Jurkat, Clone E6-1 (cell line): ENCODE measurements at regions not wholly inside any gene's neighbourhood (a gene's known extent, or its start where the extent isn't known, plus 50 kb on each side); places are given as distances from the start of the nearest gene placed in this dataset.

Experiments
- DNase-seq: peaks from one replicate; pipeline ENCODE4 v3.0.0-alpha.2; 2011; ENCODE audit warnings: low read depth, low spot score
- H3K4me3 ChIP-seq: 2 replicates; pipeline ENCODE4 v1.5.1; 2011; ENCODE audit warnings: mild to moderate bottlenecking, low read length, control low read depth, moderate library complexity

GRCh38 chr7:113825832-113826231 lies 93.0 kb downstream of the PPP1R3A start:
- no peak for DNase-seq
- H3K4me3 ChIP-seq = no peak overlapping the region

GRCh38 chr7:113824117-113824823 lies 94.5 kb downstream of the PPP1R3A start:
- H3K4me3 ChIP-seq = no peak overlapping the region
- no peak for DNase-seq

GRCh38 chr7:113819474-113819873 lies 99.3 kb downstream of the PPP1R3A start:
- no peak for DNase-seq
- H3K4me3 ChIP-seq = no peak overlapping the region

- no peak overlapping the region for H3K4me3 ChIP-seq
- no peak for DNase-seq
These were observed 102.2 kb downstream of the PPP1R3A start for GRCh38 chr7:113816639-113817038.

- no peak for DNase-seq
- H3K4me3 ChIP-seq = no peak overlapping the region
These were observed 105.3 kb downstream of the PPP1R3A start for GRCh38 chr7:113813471-113813870.

GRCh38 chr7:113812591-113813255 lies 106.1 kb downstream of the PPP1R3A start:
- H3K4me3 ChIP-seq = no peak overlapping the region
- DNase-seq = no peak

GRCh38 chr7:113810080-113810744 lies 108.6 kb downstream of the PPP1R3A start:
- DNase-seq = no peak
- H3K4me3 ChIP-seq = no peak overlapping the region

- DNase-seq = no peak
- no peak overlapping the region for H3K4me3 ChIP-seq
These were observed 109.2 kb downstream of the PPP1R3A start for GRCh38 chr7:113809581-113809980.

GRCh38 chr7:113806633-113807327 lies 112.0 kb downstream of the PPP1R3A start:
- DNase-seq = no peak

GRCh38 chr7:113805976-113806375 lies 112.8 kb downstream of the PPP1R3A start:
- no peak for DNase-seq
- no peak overlapping the region for H3K4me3 ChIP-seq

More at GRCh38 chr7:113806633-113807327, 112.0 kb downstream of the PPP1R3A start:
- no peak overlapping the region for H3K4me3 ChIP-seq

- DNase-seq = no peak
- no peak overlapping the region for H3K4me3 ChIP-seq
These were observed 114.2 kb downstream of the PPP1R3A start for GRCh38 chr7:113804475-113805095.

GRCh38 chr7:113801751-113802150 lies 117.1 kb downstream of the PPP1R3A start:
- DNase-seq = no peak
- no peak overlapping the region for H3K4me3 ChIP-seq

- no peak overlapping the region for H3K4me3 ChIP-seq
- DNase-seq = no peak
These were observed 118.0 kb downstream of the PPP1R3A start for GRCh38 chr7:113800826-113801225.

GRCh38 chr7:113799896-113800295 lies 118.9 kb downstream of the PPP1R3A start:
- no peak overlapping the region for H3K4me3 ChIP-seq
- no peak for DNase-seq

GRCh38 chr7:113797420-113798010 lies 121.3 kb downstream of the PPP1R3A start:
- DNase-seq = no peak
- H3K4me3 ChIP-seq = no peak overlapping the region

GRCh38 chr7:113796557-113796956 lies 122.3 kb downstream of the PPP1R3A start:
- no peak for DNase-seq
- H3K4me3 ChIP-seq = no peak overlapping the region

- no peak overlapping the region for H3K4me3 ChIP-seq
- DNase-seq = no peak
These were observed 124.2 kb downstream of the PPP1R3A start for GRCh38 chr7:113794573-113794972.

GRCh38 chr7:113793171-113793570 lies 125.6 kb downstream of the PPP1R3A start:
- no peak overlapping the region for H3K4me3 ChIP-seq
- no peak for DNase-seq

- H3K4me3 ChIP-seq = no peak overlapping the region
- no peak for DNase-seq
These were observed 128.8 kb downstream of the PPP1R3A start for GRCh38 chr7:113790025-113790424.
